Spleen (tissue), 11 donors: ENCODE measurements at regions not wholly inside any gene's neighbourhood (a gene's known extent, or its start where the extent isn't known, plus 50 kb on each side); places are given as distances from the start of the nearest gene placed in this dataset.

Source experiments
- DNase-seq: peaks from one replicate; pipeline ENCODE4 v3.0.0-alpha.2; 2020
- H3K27ac ChIP-seq, 8 donors: fragments of 200-600 bp; sonication (generic) in 7 of 8; 1 replicate in 4 of 8; 2 replicates in 4 of 8; pipeline versions ENCODE4 v1.5.0 to v1.8.0; 2016 to 2021; ENCODE audit warnings: inconsistent platforms in 4 of 8, mild to moderate bottlenecking in 4 of 8, moderate library complexity in 1 of 8
- H3K27me3 ChIP-seq, 7 donors: fragments of 200-600 bp; sonication (generic) in 6 of 7; replicated peaks in 1 of 7; 1 replicate in 4 of 7; 2 replicates in 3 of 7; pipeline versions ENCODE4 v1.5.0 to v1.8.0; 2016 to 2021; ENCODE audit warnings: inconsistent platforms in 3 of 7, mild to moderate bottlenecking in 1 of 7
- H3K36me3 ChIP-seq, 6 donors: fragments of 200-600 bp; sonication (generic) in 5 of 6; 1 replicate in 4 of 6; 2 replicates in 2 of 6; pipeline versions ENCODE4 v1.5.0 to v1.8.0; 2016 to 2021; ENCODE audit warnings: inconsistent platforms in 2 of 6
- H3K4me1 ChIP-seq, 6 donors: fragments of 200-600 bp; sonication (generic) in 5 of 6; 1 replicate in 3 of 6; 2 replicates in 3 of 6; pipeline versions ENCODE4 v1.5.0 to v1.8.0; 2016 to 2021; ENCODE audit warnings: inconsistent platforms in 3 of 6
- H3K4me3 ChIP-seq, 8 donors: fragments of 200-600 bp; sonication (generic) in 7 of 8; 1 replicate in 4 of 8; 2 replicates in 4 of 8; pipeline versions ENCODE4 v1.5.0 to v1.8.0; 2016 to 2021; ENCODE audit warnings: inconsistent platforms in 4 of 8, mild to moderate bottlenecking in 4 of 8, moderate library complexity in 2 of 8
- H3K9me3 ChIP-seq, 8 donors: fragments of 200-600 bp; sonication (generic) in 7 of 8; 1 replicate in 4 of 8; 2 replicates in 4 of 8; pipeline versions ENCODE4 v1.5.0 to v1.8.0; 2016 to 2021; ENCODE audit warnings: inconsistent platforms in 4 of 8
- CTCF ChIP-seq, 11 experiments: fragments of 200-600 bp in 7 of 11; fragments of 450-650 bp in 4 of 11; sonication (generic) in 4 of 11; IDR thresholded peaks in 8 of 11; conservative IDR thresholded peaks in 3 of 11; 1 replicate in 7 of 11; 2 replicates in 4 of 11; pipeline versions ENCODE4 v1.4.0 to v1.8.0; 2016 to 2021; ENCODE audit warnings: antibody characterized with exemption in 11 of 11, inconsistent platforms in 4 of 11, mild to moderate bottlenecking in 1 of 11
- POLR2A ChIP-seq, 3 donors: fragments of 450-650 bp; IDR thresholded peaks; one replicate each; pipeline ENCODE4 v1.5.1; 2017; ENCODE audit warnings: antibody characterized with exemption in 3 of 3, mild to moderate bottlenecking in 1 of 3
- POLR2AphosphoS5 ChIP-seq, 3 donors: sonication (generic); formaldehyde crosslinking; IDR thresholded peaks; one replicate each; pipeline ENCODE4 v1.5.1; 2017; ENCODE audit warnings: antibody characterized with exemption in 3 of 3
- WGBS, 5 donors: extraction: QIAGEN DNeasy Blood & Tissue Kit in 3 of 5; methylation state at CpG; one replicate each; pipeline versions ENCODE4 v1.1.5 to v1.1.7; 2013 to 2018; 5-methylcytosine and 5-hydroxymethylcytosine counted together
- intact Hi-C: fragments of 100-400 bp; cut with DNase I; formaldehyde crosslinking; loops from one replicate; pipeline ENCODE4 v1.15.0; 2023; ENCODE audit warnings: low total_unique reads
- donor health status: healthy with polysubstance abuse.
- donor health status: DM: no; HTN: no; CAD: no; lungs with moderate emphysema.
- donor health status: DM: no; HTN: no; CAD: no.
- donor health status: Bipolar disorder and iron deficiency.
- donor health status: healthy.
- donor health status: DM: no; HTN: no; CAD: no.
- donor health status: DM: yes; HTN: yes; CAD: no.

- no peaks in the 10 kb centered on the region for H3K36me3 ChIP-seq
- no peak for TF ChIP-seq POLR2A (IDR thresholded peaks at IDR 0.05)
- no peak for TF ChIP-seq POLR2AphosphoS5 (IDR thresholded peaks at IDR 0.05)
- TF ChIP-seq CTCF (IDR thresholded peaks at IDR 0.05 in 8 of 11, conservative IDR thresholded peaks at IDR 0.05 in 3 of 11) = no peak
- DNase-seq = no peak
- no peak overlapping the region for H3K4me3 ChIP-seq
- H3K9me3 ChIP-seq = no peaks in the 10 kb centered on the region
- peaks cover 0 to 12% (median 0%) of the 10 kb centered on the region in 7 donors for H3K27me3 ChIP-seq
- H3K4me1 ChIP-seq = no peaks in the 10 kb centered on the region
- intact Hi-C loops = no loop called here
- H3K27ac ChIP-seq = no peak overlapping the region
- WGBS, 5 donors = 60 to 82% (median 74%) methylated on average over 1 of the region's 1 CpG
These were observed 365.8 kb upstream of the DYNLRB2 start for GRCh38 chr16:80175011-80175410.

DNA sequence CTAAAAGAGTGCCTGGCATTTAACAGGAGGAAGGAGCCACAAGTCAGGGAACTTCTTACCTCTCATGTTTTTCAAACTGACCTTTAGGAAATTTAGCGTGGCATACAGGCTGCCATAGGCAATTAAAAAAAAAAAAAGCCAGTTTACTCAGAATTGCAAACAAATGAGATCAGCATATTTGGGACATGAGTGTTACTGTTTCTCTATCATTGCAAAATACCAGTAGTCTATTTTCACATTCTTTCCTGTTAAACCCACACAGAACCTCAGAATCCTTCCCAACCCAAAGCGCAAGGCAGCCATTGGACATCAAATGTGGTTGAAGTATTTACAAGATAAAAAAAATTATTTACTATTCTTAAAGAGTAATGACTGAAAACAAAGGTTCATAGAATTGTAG lies 366.4 kb upstream of the DYNLRB2 start:
- WGBS, 5 donors = 80 to 93% (median 88%) methylated on average over 2 of the region's 2 CpGs
- H3K27ac ChIP-seq = no peak overlapping the region
- DNase-seq = no peak
- H3K9me3 ChIP-seq = no peaks in the 10 kb centered on the region
- H3K4me3 ChIP-seq = no peak overlapping the region
- no peaks in the 10 kb centered on the region for H3K4me1 ChIP-seq
- TF ChIP-seq CTCF (IDR thresholded peaks at IDR 0.05 in 8 of 11, conservative IDR thresholded peaks at IDR 0.05 in 3 of 11) (no peak), POLR2A (IDR thresholded peaks at IDR 0.05) (no peak), POLR2AphosphoS5 (IDR thresholded peaks at IDR 0.05) (no peak)
- H3K36me3 ChIP-seq = no peaks in the 10 kb centered on the region
- peaks cover 0 to 9% (median 0%) of the 10 kb centered on the region in 7 donors for H3K27me3 ChIP-seq
- intact Hi-C loops = no loop called here

- 60 to 80% (median 74%) methylated on average over 4 of the region's 4 CpGs for WGBS, 5 donors
- Histone ChIP-seq H3K27me3 (peaks cover 0 to 9% (median 0%) of the 10 kb centered on the region in 7 donors), H3K36me3 (no peaks in the 10 kb centered on the region), H3K4me1 (no peaks in the 10 kb centered on the region), H3K9me3 (no peaks in the 10 kb centered on the region), H3K27ac (no peak overlapping the region), H3K4me3 (no peak overlapping the region)
- TF ChIP-seq POLR2A (IDR thresholded peaks at IDR 0.05) (no peak), CTCF (IDR thresholded peaks at IDR 0.05 in 8 of 11, conservative IDR thresholded peaks at IDR 0.05 in 3 of 11) (no peak)
- no peak for DNase-seq
- intact Hi-C loops = no loop called here
These were observed 369.0 kb upstream of the DYNLRB2 start for GRCh38 chr16:80171746-80172145.

- TF ChIP-seq POLR2A (IDR thresholded peaks at IDR 0.05) = no peak
- TF ChIP-seq CTCF (IDR thresholded peaks at IDR 0.05 in 8 of 11, conservative IDR thresholded peaks at IDR 0.05 in 3 of 11) = no peak
- TF ChIP-seq POLR2AphosphoS5 (IDR thresholded peaks at IDR 0.05) = no peak
- no peaks in the 10 kb centered on the region for H3K36me3 ChIP-seq
- 78 to 100% (median 96%) methylated on average over 4 of the region's 4 CpGs for WGBS, 5 donors
- no peaks in the 10 kb centered on the region for H3K4me1 ChIP-seq
- H3K4me3 ChIP-seq = no peak overlapping the region
- H3K27ac ChIP-seq = no peak overlapping the region
- no peak for DNase-seq
- intact Hi-C loops = no loop called here
- H3K9me3 ChIP-seq = no peaks in the 10 kb centered on the region
- peaks cover 0 to 9% (median 0%) of the 10 kb centered on the region in 7 donors for H3K27me3 ChIP-seq
These were observed 369.6 kb upstream of the DYNLRB2 start for GRCh38 chr16:80171199-80171598.
